ENCODE measurements at regions not wholly inside any gene's neighbourhood (a gene's known extent, or its start where the extent isn't known, plus 50 kb on each side); places are given as distances from the start of the nearest gene placed in this dataset.
A peak's percentile ranks its signal among the peaks of the same experiment; 100 is the strongest.

- no peaks in the 10 kb centered on the region for H3K27me3 ChIP-seq (ENCODE audit: control insufficient read depth, insufficient read depth, low read length)
- POLR2A ChIA-PET, result no interaction called here
Observed at GRCh38 chr6:21856456-21856825, 262.9 kb downstream of the SOX4 start.

GRCh38 chr6:21856844-21857243 is 263.3 kb downstream of the SOX4 start:
- no peak for TF ChIP-seq CTCF (IDR thresholded peaks at IDR 0.05; ENCODE audit: insufficient read depth, low read depth, low read length)
- Histone ChIP-seq H3K36me3 (ENCODE audit: control insufficient read depth, insufficient read depth, low read length) (no peaks in the 10 kb centered on the region), H3K27me3 (ENCODE audit: control insufficient read depth, insufficient read depth, low read length) (no peaks in the 10 kb centered on the region), H3K4me3 (ENCODE audit: low read depth, low read length) (no peak overlapping the region)
- CTCF ChIA-PET, result interaction anchor here (0.6 to 1.1 kb wide), 3 partner anchors 28 to 193 kb away, joined by 3 to 4 read pairs (median 3); no protein-coding TSS in a partner anchor
- POLR2A ChIA-PET, result no interaction called here
- no peak for DNase-seq (ENCODE audit: low read depth)

More at GRCh38 chr6:21856456-21856825, 262.9 kb downstream of the SOX4 start:
- CTCF ChIA-PET, result interaction anchor here (1.1 kb wide), 1 partner anchor 28 kb away, joined by 3 read pairs; no protein-coding TSS in a partner anchor
- no peak for TF ChIP-seq CTCF (IDR thresholded peaks at IDR 0.05; ENCODE audit: insufficient read depth, low read depth, low read length)
- Histone ChIP-seq H3K4me3 (ENCODE audit: low read depth, low read length) (no peak overlapping the region), H3K36me3 (ENCODE audit: control insufficient read depth, insufficient read depth, low read length) (no peaks in the 10 kb centered on the region)
- peak; percentile 30 for DNase-seq (ENCODE audit: low read depth)

- no peak for TF ChIP-seq CTCF (IDR thresholded peaks at IDR 0.05; ENCODE audit: insufficient read depth, low read depth, low read length)
- H3K4me3 ChIP-seq (ENCODE audit: low read depth, low read length), result no peak overlapping the region
- H3K27me3 ChIP-seq (ENCODE audit: control insufficient read depth, insufficient read depth, low read length), result no peaks in the 10 kb centered on the region
- DNase-seq (ENCODE audit: low read depth), result no peak
- CTCF ChIA-PET, result no interaction called here
- H3K36me3 ChIP-seq (ENCODE audit: control insufficient read depth, insufficient read depth, low read length), result no peaks in the 10 kb centered on the region
- POLR2A ChIA-PET, result no interaction called here
Observed at GRCh38 chr6:21858076-21858475, 264.5 kb downstream of the SOX4 start.

GRCh38 chr6:21859193-21859735 is 265.7 kb downstream of the SOX4 start:
- H3K36me3 ChIP-seq (ENCODE audit: control insufficient read depth, insufficient read depth, low read length), result no peaks in the 10 kb centered on the region
- no peak for TF ChIP-seq CTCF (IDR thresholded peaks at IDR 0.05; ENCODE audit: insufficient read depth, low read depth, low read length)
- ChIA-PET POLR2A (no interaction called here), CTCF (no interaction called here)
- no peak overlapping the region for H3K4me3 ChIP-seq (ENCODE audit: low read depth, low read length)
- H3K27me3 ChIP-seq (ENCODE audit: control insufficient read depth, insufficient read depth, low read length), result no peaks in the 10 kb centered on the region
- no peak for DNase-seq (ENCODE audit: low read depth)

- ChIA-PET CTCF (no interaction called here), POLR2A (interaction anchor here (0.5 kb wide), 1 partner anchor 273 kb away, joined by 15 read pairs; no protein-coding TSS in a partner anchor)
- DNase-seq (ENCODE audit: low read depth), result no peak
- H3K36me3 ChIP-seq (ENCODE audit: control insufficient read depth, insufficient read depth, low read length), result no peaks in the 10 kb centered on the region
- TF ChIP-seq CTCF (IDR thresholded peaks at IDR 0.05; ENCODE audit: insufficient read depth, low read depth, low read length), result no peak
- no peaks in the 10 kb centered on the region for H3K27me3 ChIP-seq (ENCODE audit: control insufficient read depth, insufficient read depth, low read length)
- no peak overlapping the region for H3K4me3 ChIP-seq (ENCODE audit: low read depth, low read length)
Observed at GRCh38 chr6:21861942-21862341, 268.4 kb downstream of the SOX4 start.
